DOHH2 (cell line): ENCODE measurements at regions not wholly inside any gene's neighbourhood (a gene's known extent, or its start where the extent isn't known, plus 50 kb on each side); places are given as distances from the start of the nearest gene placed in this dataset.

Experiments
- H3F3A ChIP-seq: fragments of 200-600 bp; sonication (generic), shearing (Covaris generic); 2 replicates; pipeline ENCODE4 v1.6.0; 2016; ENCODE audit warnings: antibody characterized with exemption, mild to moderate bottlenecking; ENCODE audit not compliant: control insufficient read depth, insufficient read depth
- H3K27ac ChIP-seq: fragments of 200-600 bp; sonication (generic); 2 replicates; pipeline ENCODE4 v1.5.1; 2014; ENCODE audit warnings: low read depth, mild to moderate bottlenecking, low read length, moderate library complexity
- H3K27me3 ChIP-seq: fragments of 200-600 bp; sonication (generic); 2 replicates; pipeline ENCODE4 v1.6.1; 2014; ENCODE audit warnings: mild to moderate bottlenecking, low read length, mixed read lengths; ENCODE audit not compliant: control insufficient read depth
- H3K36me3 ChIP-seq: fragments of 200-600 bp; sonication (generic); 2 replicates; pipeline ENCODE4 v1.6.1; 2014; ENCODE audit warnings: mild to moderate bottlenecking, low read length, moderate library complexity, mixed read lengths; ENCODE audit not compliant: control insufficient read depth
- H3K4me1 ChIP-seq: fragments of 200-600 bp; sonication (generic); 2 replicates; pipeline ENCODE4 v1.6.1; 2014; ENCODE audit warnings: mild to moderate bottlenecking, low read length, mixed read lengths; ENCODE audit not compliant: control insufficient read depth
- H3K4me2 ChIP-seq: fragments of 200-600 bp; sonication (generic); 2 replicates; pipeline ENCODE4 v1.6.0; 2014; ENCODE audit warnings: mild to moderate bottlenecking, low read length, moderate library complexity
- H3K4me3 ChIP-seq: fragments of 200-600 bp; sonication (generic); 2 replicates; pipeline ENCODE4 v1.5.1; 2014; ENCODE audit warnings: mild to moderate bottlenecking, low read length, mixed read lengths
- H3K79me2 ChIP-seq: fragments of 200-600 bp; sonication (generic); 2 replicates; pipeline ENCODE4 v1.6.1; 2014; ENCODE audit warnings: mild to moderate bottlenecking, low read length, mixed read lengths; ENCODE audit not compliant: control insufficient read depth
- H3K9me2 ChIP-seq: fragments of 200-600 bp; sonication (generic); replicated peaks from 2 replicates; pipeline ENCODE4 v1.6.1; 2014; ENCODE audit warnings: mild to moderate bottlenecking, low read length, mixed read lengths; ENCODE audit not compliant: control insufficient read depth
- H3K9me3 ChIP-seq: fragments of 200-600 bp; sonication (generic); 2 replicates; pipeline ENCODE4 v1.6.1; 2014; ENCODE audit warnings: antibody characterized with exemption, low read length, mixed read lengths; ENCODE audit not compliant: control insufficient read depth, insufficient read depth
- H4K20me1 ChIP-seq: fragments of 200-600 bp; sonication (generic); 2 replicates; pipeline ENCODE4 v1.6.0; 2014; ENCODE audit warnings: low read depth, mild to moderate bottlenecking, antibody characterized with exemption, low read length, moderate library complexity; ENCODE audit not compliant: control insufficient read depth, insufficient read depth
- CTCF ChIP-seq: fragments of 200-600 bp; sonication (generic); IDR thresholded peaks from one replicate; pipeline ENCODE4 v1.5.1; 2014; ENCODE audit warnings: antibody characterized with exemption, mild to moderate bottlenecking, low read depth, low read length; ENCODE audit not compliant: poor library complexity, severe bottlenecking
- EZH2phosphoT487 ChIP-seq: fragments of 200-600 bp; sonication (generic); IDR thresholded peaks from 2 replicates; pipeline ENCODE4 v1.6.1; 2017; ENCODE audit warnings: borderline replicate concordance, mild to moderate bottlenecking, antibody characterized with exemption, low read length, moderate library complexity, mixed read lengths

DNA sequence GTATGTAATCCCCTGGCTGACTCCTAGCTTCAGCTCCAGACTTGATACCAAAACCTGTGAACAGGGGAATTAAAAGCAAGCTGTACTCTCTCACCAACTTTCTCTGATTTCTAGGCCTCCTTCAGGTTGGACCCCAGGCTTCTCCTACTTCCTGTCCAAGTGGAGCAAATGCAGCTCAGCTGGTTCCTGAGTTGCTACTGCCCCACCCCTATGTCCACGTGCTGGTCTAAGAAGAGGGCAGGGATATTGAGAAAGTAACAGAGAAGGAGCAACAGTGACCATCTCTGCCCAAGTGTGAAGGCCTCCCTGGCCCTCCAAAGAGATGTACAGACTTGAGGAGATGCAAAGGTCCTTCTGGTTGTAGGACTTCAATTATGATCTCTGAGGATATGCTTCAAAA is 188.3 kb upstream of the MCHR2 start:
- H3K9me3 ChIP-seq: no peaks in the 10 kb centered on the region
- peaks cover 7% of the 10 kb centered on the region; the same call in 1 of the 2 replicates for H3K27me3 ChIP-seq
- H3K4me1 ChIP-seq: no peaks in the 10 kb centered on the region
- H3F3A ChIP-seq: no peaks in the 10 kb centered on the region
- no peak overlapping the region for H3K4me2 ChIP-seq
- H3K36me3 ChIP-seq: no peaks in the 10 kb centered on the region
- no peaks in the 10 kb centered on the region for H3K9me2 ChIP-seq
- no peaks in the 10 kb centered on the region for H3K79me2 ChIP-seq
- no peak overlapping the region for H3K27ac ChIP-seq
- no peak overlapping the region for H3K4me3 ChIP-seq
- no peaks in the 10 kb centered on the region for H4K20me1 ChIP-seq
- no peak for TF ChIP-seq CTCF
- no peak for TF ChIP-seq EZH2phosphoT487

DNA sequence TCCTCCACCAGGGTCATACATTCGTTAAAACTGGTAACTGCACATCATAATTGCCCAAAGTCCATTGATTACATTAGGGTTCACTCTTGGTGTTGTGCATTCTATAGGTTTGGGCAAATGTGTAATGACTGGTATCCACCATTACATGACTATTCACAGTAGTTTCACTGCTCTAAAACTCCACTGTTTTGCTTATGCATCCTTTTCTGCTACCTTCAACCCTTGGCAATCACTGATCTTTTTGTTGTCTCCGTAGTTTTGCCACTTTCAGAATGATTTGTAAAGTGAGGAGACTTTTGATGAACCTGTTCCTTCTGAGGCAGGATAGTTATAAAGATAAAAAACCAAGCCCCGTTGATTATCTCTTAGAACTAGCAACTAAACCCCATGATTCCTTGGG is 187.3 kb upstream of the MCHR2 start:
- Histone ChIP-seq H3F3A (no peaks in the 10 kb centered on the region), H3K9me2 (no peaks in the 10 kb centered on the region), H3K4me2 (no peak overlapping the region), H4K20me1 (no peaks in the 10 kb centered on the region), H3K4me3 (no peak overlapping the region), H3K79me2 (no peaks in the 10 kb centered on the region), H3K27me3 (peaks cover 7% of the 10 kb centered on the region; the same call in 1 of the 2 replicates), H3K27ac (no peak overlapping the region), H3K36me3 (no peaks in the 10 kb centered on the region), H3K4me1 (no peaks in the 10 kb centered on the region), H3K9me3 (no peaks in the 10 kb centered on the region)
- TF ChIP-seq CTCF (no peak), EZH2phosphoT487 (no peak)

GRCh38 chr6:100179576-100179975 is 185.6 kb upstream of the MCHR2 start:
- Histone ChIP-seq H3K9me3 (no peaks in the 10 kb centered on the region), H3K4me1 (no peaks in the 10 kb centered on the region), H3K4me3 (no peak overlapping the region), H3K27me3 (peaks cover 2% of the 10 kb centered on the region; the same call in 1 of the 2 replicates), H3K27ac (no peak overlapping the region), H3F3A (no peaks in the 10 kb centered on the region), H3K36me3 (no peaks in the 10 kb centered on the region), H3K4me2 (no peak overlapping the region), H4K20me1 (no peaks in the 10 kb centered on the region), H3K9me2 (no peaks in the 10 kb centered on the region), H3K79me2 (no peaks in the 10 kb centered on the region)
- no peak for TF ChIP-seq EZH2phosphoT487
- no peak for TF ChIP-seq CTCF

GRCh38 chr6:100177956-100178355 is 183.9 kb upstream of the MCHR2 start:
- Histone ChIP-seq H3K79me2 (no peaks in the 10 kb centered on the region), H3K9me3 (no peaks in the 10 kb centered on the region), H3K27me3 (no peaks in the 10 kb centered on the region), H3K9me2 (no peaks in the 10 kb centered on the region), H3K4me1 (no peaks in the 10 kb centered on the region), H3K27ac (no peak overlapping the region), H3K4me3 (no peak overlapping the region), H3F3A (no peaks in the 10 kb centered on the region), H3K36me3 (no peaks in the 10 kb centered on the region), H3K4me2 (no peak overlapping the region), H4K20me1 (no peaks in the 10 kb centered on the region)
- no peak for TF ChIP-seq EZH2phosphoT487
- no peak for TF ChIP-seq CTCF
